CD4-positive, alpha-beta T cell (primary cell): ENCODE measurements at regions not wholly inside any gene's neighbourhood (a gene's known extent, or its start where the extent isn't known, plus 50 kb on each side); places are given as distances from the start of the nearest gene placed in this dataset.
A peak's percentile ranks its signal among the peaks of the same experiment; 100 is the strongest.

Source experiments
- ATAC-seq: fragments of 200-7000 bp; cut with Tn5 transposase; one replicate; pipeline ENCODE4 v1.10.0; 2022; ENCODE audit warnings: mild to moderate bottlenecking; ENCODE audit not compliant: poor library complexity
- CTCF ChIA-PET: fragments of 350-600 bp; sonication (Branson Sonifier 250); formaldehyde crosslinking; loops from one replicate; lab custom pipeline; 2021; ENCODE audit warnings: antibody characterized with exemption, inconsistent platforms; lab: Charles Lee
- POLR2A ChIA-PET: fragments of 350-600 bp; sonication (Branson Sonifier 250); formaldehyde crosslinking; loops from one replicate; lab custom pipeline; 2021; ENCODE audit warnings: antibody characterized with exemption, inconsistent platforms; lab: Charles Lee
- DNase-seq, 14 experiments: peaks; one replicate each; pipeline ENCODE4 v3.0.0-alpha.2; 2013 to 2020; ENCODE audit warnings: mixed read lengths in 2 of 14
- H3K27ac ChIP-seq, 2 donors: one replicate each; pipeline versions ENCODE4 v1.5.1 to v1.7.0; 2013; ENCODE audit warnings: low read length in 2 of 2, low read depth in 1 of 2, mild to moderate bottlenecking in 1 of 2
- H3K27me3 ChIP-seq, 2 experiments: 1 replicate in 1 of 2; 2 replicates in 1 of 2; pipeline versions ENCODE4 v1.6.1 to v1.7.0; 2013; ENCODE audit warnings: low read length in 2 of 2, control low read depth in 1 of 2, mild to moderate bottlenecking in 1 of 2, moderate library complexity in 1 of 2; ENCODE audit not compliant: insufficient read depth in 2 of 2, control insufficient read depth in 1 of 2
- H3K36me3 ChIP-seq: one replicate; pipeline ENCODE4 v1.6.1; 2013; ENCODE audit warnings: low read length, control low read depth; ENCODE audit not compliant: insufficient read depth
- H3K4me1 ChIP-seq: one replicate; pipeline ENCODE4 v1.6.1; 2013; ENCODE audit warnings: low read length, control low read depth; ENCODE audit not compliant: insufficient read depth
- H3K4me3 ChIP-seq: one replicate; pipeline ENCODE4 v1.5.1; 2013; ENCODE audit warnings: mild to moderate bottlenecking, low read length, moderate library complexity
- H3K9me3 ChIP-seq, 2 experiments: 1 replicate in 1 of 2; 2 replicates in 1 of 2; pipeline versions ENCODE4 v1.6.1 to v1.7.0; 2013; ENCODE audit warnings: low read length in 2 of 2, mild to moderate bottlenecking in 2 of 2, control low read depth in 1 of 2, moderate library complexity in 1 of 2; ENCODE audit not compliant: control insufficient read depth in 1 of 2, insufficient read depth in 1 of 2
- H3K27ac Mint-ChIP-seq: one replicate; pipeline ENCODE4 v1.8.0; 2020; ENCODE audit warnings: mixed read lengths
- H3K27me3 Mint-ChIP-seq: one replicate; pipeline ENCODE4 v1.8.0; 2021; ENCODE audit warnings: mixed read lengths
- H3K36me3 Mint-ChIP-seq: one replicate; pipeline ENCODE4 v1.8.0; 2021; ENCODE audit warnings: low read depth, mixed read lengths
- H3K4me1 Mint-ChIP-seq: one replicate; pipeline ENCODE4 v1.8.0; 2021; ENCODE audit warnings: low read depth, mixed read lengths
- H3K4me3 Mint-ChIP-seq: one replicate; pipeline ENCODE4 v1.8.0; 2020; ENCODE audit warnings: mild to moderate bottlenecking, mixed read lengths
- H3K9me3 Mint-ChIP-seq: one replicate; pipeline ENCODE4 v1.8.0; 2020; ENCODE audit warnings: mixed read lengths
- CTCF ChIP-seq: fragments of 200-600 bp; IDR thresholded peaks from one replicate; pipeline ENCODE4 v1.8.0; 2022; ENCODE audit warnings: antibody characterized with exemption, mild to moderate bottlenecking
- intact Hi-C, 2 experiments: fragments of 100-400 bp; cut with DNase I in 1 of 2; cut with micrococcal nuclease in 1 of 2; formaldehyde crosslinking; loops; one replicate each; pipeline versions ENCODE4 v1.15.1 to v1.9.0; 2023 to 2025; cut with DNase I, micrococcal nuclease

GRCh38 chr6:141077355-141078333 lies 1055.1 kb upstream of the GJE1 start:
- Mint-ChIP-seq H3K36me3 (no peaks in the 10 kb centered on the region), H3K9me3 (no peaks in the 10 kb centered on the region), H3K27me3 (no peaks in the 10 kb centered on the region), H3K4me1 (no peaks in the 10 kb centered on the region), H3K4me3 (no peak overlapping the region), H3K27ac (no peak overlapping the region)
- ChIA-PET POLR2A (interaction anchor here (0.6 kb wide), 1 partner anchor 128 kb away, joined by 5 read pairs; no protein-coding TSS in a partner anchor), CTCF (interaction anchor here (1.0 kb wide), 1 partner anchor 19 kb away, joined by 3 read pairs; no protein-coding TSS in a partner anchor)
- TF ChIP-seq CTCF, result no peak
- no peaks in the 10 kb centered on the region for H3K4me1 ChIP-seq
- no peak overlapping the region for H3K4me3 ChIP-seq
- H3K27me3 ChIP-seq, result peaks cover 0 to 2% of the 10 kb centered on the region in 2 experiments
- DNase-seq (peak in 3 of 14 experiments; percentile 3 to 17 (median 6)), ATAC-seq (no peak)
- intact Hi-C loops, result no loop called here
- H3K36me3 ChIP-seq, result no peaks in the 10 kb centered on the region
- H3K9me3 ChIP-seq, result peaks cover 0 to 3% of the 10 kb centered on the region in 2 experiments
- no peak overlapping the region for H3K27ac ChIP-seq

- Mint-ChIP-seq H3K36me3 (no peaks in the 10 kb centered on the region), H3K9me3 (no peaks in the 10 kb centered on the region)
Observed at GRCh38 chr6:141057761-141058160, 1075.0 kb upstream of the GJE1 start.

More at GRCh38 chr6:141057761-141058160, 1075.0 kb upstream of the GJE1 start:
- TF ChIP-seq CTCF, result no peak
- no peak overlapping the region for H3K4me3 Mint-ChIP-seq
- Histone ChIP-seq H3K27ac (no peak overlapping the region), H3K4me3 (no peak overlapping the region), H3K9me3 (no peaks in the 10 kb centered on the region), H3K4me1 (no peaks in the 10 kb centered on the region), H3K36me3 (no peaks in the 10 kb centered on the region), H3K27me3 (no peaks in the 10 kb centered on the region)
- CTCF ChIA-PET, result interaction anchor here (1.4 kb wide), 1 partner anchor 20 kb away, joined by 3 read pairs; no protein-coding TSS in a partner anchor
- H3K4me1 Mint-ChIP-seq, result no peaks in the 10 kb centered on the region
- H3K27ac Mint-ChIP-seq, result no peak overlapping the region
- intact Hi-C loops, result no loop called here
- ATAC-seq (no peak), DNase-seq (no peak)
- POLR2A ChIA-PET, result no interaction called here
- H3K27me3 Mint-ChIP-seq, result peaks cover 4% of the 10 kb centered on the region
